SW480 (cell line): ENCODE measurements at regions not wholly inside any gene's neighbourhood (a gene's known extent, or its start where the extent isn't known, plus 50 kb on each side); places are given as distances from the start of the nearest gene placed in this dataset.

ENCODE experiments used
- DNase-seq: peaks from one replicate; pipeline ENCODE4 v3.0.0-alpha.2; 2016; ENCODE audit warnings: low spot score

- DNase-seq = no peak
Measured at GRCh38 chr13:85469320-85469719, 329.9 kb downstream of the SLITRK6 start.

GRCh38 chr13:85462792-85463425 is 336.3 kb downstream of the SLITRK6 start:
- DNase-seq = no peak

DNA sequence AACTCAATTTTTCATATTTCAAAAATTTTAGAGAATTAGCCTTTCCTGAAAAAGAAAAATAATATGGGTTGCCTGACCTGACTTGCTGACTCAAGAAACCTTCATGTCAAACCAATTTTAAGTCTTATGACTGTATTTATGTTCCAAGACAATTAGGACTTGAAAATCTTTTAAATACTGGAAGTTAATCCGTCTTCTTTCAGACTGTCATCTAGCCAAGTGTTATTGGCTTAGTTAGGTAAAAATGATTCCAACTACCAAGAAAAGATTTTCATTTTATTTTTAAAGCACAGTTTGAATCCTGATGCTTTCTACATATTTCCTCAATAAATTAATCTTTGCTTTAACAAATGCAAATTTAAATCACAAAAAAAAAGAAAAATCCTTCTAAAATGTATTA is 337.6 kb downstream of the SLITRK6 start:
- DNase-seq = no peak

DNA sequence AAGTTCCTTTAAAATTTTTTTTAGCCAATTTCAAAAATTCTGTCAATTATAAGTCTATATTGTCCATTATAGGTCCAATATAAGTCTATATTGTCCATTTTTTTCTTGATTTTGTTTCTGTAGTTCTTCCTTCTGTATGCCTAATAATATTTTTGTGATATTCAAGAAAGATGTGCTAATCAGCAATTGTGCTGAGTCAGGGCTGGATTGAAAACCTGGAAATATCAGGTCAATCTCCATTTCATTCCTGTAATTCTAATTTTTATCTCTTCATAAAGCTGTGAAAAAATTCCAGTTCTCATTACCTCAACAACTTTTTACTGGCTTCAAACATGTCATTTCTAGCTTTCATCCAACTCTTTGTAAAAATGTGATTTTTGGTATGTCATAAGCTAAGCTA is 353.7 kb downstream of the SLITRK6 start:
- DNase-seq = no peak

GRCh38 chr13:85441975-85442374 is 357.2 kb downstream of the SLITRK6 start:
- no peak for DNase-seq

- DNase-seq = no peak
Measured at GRCh38 chr13:85441364-85441763, 357.9 kb downstream of the SLITRK6 start.

DNA sequence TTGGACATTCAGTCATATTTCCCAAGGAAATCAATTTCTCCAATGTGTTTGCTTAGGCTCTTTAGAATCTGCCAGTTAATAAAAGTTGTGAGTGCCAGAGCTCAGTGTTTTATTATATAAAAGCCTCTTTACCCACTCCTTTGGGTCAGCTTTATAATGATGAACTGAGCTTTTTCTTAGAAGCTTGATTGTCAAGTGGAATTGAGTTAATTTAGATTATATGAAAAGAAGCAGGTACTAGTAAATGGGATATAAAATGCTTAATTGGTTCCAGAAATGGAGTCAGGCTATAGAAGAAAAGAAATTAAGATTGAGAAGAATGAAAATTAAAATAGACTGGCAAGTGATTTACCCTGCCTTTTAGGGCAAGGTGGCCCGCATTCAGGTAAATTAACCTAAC is 363.2 kb downstream of the SLITRK6 start:
- no peak for DNase-seq

- no peak for DNase-seq
Measured at GRCh38 chr13:85434927-85435326, 364.3 kb downstream of the SLITRK6 start.

DNA sequence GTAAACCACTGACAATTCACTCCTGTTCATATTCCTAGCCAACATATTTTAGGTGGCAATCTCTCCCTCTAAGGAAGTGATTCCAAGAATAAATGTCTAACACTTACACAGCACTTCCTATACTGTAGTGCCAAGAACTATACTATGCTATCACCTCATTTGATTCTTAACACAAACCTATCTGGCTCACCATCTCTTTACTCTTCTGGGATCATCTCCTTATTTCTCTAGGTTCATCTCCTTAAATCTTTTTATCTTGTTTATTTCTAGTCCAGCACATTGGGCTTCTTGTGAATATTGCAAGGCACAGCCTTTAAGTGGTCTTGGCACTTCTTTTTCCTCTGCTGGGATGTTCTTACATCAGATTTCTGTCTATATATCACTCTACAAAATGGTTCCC is 366.3 kb downstream of the SLITRK6 start:
- DNase-seq = no peak

DNA sequence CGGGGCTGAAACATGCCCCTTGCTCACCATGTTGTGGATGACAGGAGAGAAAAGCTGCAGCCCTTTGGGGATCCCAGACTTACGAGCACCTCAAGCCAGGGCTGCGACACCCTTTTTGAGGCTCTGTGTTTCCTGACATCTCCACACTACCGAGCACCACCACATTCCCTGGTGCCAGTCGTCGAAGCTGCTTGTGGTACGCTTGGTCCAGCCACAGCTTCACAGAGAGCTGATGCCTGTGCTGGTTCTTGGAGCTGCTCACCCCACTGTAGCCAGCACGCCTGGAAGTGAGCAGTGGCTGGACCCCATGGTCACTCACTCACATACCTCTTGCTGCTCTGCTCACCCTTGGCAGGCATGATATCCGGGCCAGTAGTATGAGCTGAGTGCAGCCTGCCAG is 367.5 kb downstream of the SLITRK6 start:
- DNase-seq = no peak

DNA sequence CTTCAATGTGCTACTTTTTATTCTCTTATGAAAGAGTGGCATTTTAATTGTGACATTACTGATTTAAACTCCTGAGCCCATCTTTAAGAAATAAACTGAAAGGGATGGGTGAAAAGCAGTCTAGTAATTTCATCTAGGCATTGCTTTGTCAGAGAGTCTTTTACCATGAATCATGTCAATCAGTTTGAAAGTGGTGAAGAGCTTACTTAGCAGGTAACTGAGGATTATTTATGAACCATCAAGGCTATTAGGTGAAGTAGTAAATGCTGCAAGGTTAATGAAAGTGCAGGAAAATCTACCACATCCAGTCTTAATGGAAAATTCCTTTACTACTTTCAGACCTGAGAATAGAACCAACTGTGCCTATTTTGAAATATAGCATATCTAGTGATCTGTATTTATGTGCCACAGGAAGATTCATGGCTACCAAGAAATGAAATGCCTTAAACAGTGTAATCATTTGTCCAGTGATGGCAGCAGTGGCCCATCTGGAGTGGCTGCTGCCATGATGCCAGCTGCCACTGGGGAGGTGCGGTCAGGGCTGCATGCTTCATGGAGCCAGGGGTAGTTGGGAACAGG is 368.9 kb downstream of the SLITRK6 start:
- no peak for DNase-seq

- no peak for DNase-seq
Measured at GRCh38 chr13:85427416-85427815, 371.8 kb downstream of the SLITRK6 start.

DNA sequence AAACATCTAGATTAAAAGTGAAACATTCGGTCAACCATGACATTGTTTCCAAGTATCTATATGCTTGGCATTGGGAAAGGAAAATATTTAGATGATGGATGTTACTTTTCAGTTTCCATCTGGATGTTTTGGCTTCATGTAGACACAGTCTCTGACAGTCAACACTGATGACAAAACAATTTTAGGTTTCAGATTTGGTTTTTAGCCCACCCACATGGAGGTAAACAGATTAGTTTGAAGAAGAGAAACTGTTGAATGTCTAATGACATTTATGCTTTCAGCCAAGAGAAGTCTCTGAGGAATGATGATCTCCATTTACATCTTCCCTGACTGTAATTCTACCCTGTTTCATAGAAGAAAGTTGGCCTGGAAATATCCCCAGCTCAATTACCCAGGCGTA is 379.1 kb downstream of the SLITRK6 start:
- no peak for DNase-seq

- DNase-seq = no peak
Measured at GRCh38 chr13:85419611-85420010, 379.6 kb downstream of the SLITRK6 start.

GRCh38 chr13:85417807-85418206 is 381.4 kb downstream of the SLITRK6 start:
- no peak for DNase-seq

DNA sequence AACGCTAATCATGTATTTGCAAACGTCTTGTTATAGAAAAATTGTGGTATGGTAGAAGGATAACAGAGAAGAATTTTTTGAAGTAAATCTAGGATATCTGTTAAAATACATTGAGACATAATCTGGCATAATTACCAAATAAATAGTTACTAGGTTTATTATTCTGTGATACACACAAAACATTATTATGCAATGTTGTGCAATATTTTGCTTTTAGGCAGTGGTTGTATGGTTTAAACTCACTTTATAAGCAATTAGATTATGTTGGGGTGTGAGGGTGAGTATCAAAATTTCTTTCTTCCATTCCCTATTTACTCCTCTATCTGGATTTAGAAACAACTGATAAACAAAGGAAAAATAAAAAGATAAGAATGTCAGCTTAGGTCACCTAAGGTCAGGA is 385.6 kb downstream of the SLITRK6 start:
- DNase-seq = no peak

DNA sequence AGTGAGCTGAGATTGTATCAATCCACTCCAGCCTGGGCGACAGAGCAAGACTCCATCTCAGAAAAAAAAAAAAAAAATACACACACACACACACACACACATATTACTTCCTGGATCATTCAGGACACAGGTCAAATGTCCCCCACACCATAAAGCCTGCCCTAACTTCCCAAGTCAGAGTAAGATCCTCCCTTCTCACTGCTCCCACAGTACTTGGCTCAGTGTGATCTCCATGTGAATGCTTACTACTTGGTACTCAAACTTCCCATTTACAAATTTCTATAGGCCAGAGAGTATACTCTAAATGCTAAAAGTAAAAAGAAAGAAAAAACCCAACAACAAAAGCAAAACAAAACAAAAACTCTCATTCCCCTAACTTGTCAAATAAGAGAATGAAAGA is 386.8 kb downstream of the SLITRK6 start:
- no peak for DNase-seq

DNA sequence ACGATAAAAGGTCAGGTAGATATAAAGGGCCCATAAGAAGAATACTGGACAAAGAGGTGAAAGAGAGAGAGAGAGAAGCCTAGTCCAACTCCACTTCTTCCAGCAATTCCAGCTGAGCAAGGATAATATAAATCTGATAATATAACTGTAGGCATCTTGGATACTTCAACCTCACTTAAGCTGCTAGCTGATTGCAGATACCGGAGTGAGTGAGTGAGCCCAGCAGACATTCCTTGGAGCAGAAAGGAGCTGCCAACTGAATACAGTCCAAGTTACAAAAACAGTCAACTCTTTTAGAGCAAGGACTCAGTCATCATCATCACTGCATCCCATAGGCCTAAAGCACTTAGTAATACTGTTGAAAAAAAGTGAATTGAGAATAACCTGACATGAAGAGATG is 387.6 kb downstream of the SLITRK6 start:
- DNase-seq = no peak

- DNase-seq = no peak
Measured at GRCh38 chr13:85408415-85408814, 390.8 kb downstream of the SLITRK6 start.

- DNase-seq = no peak
Measured at GRCh38 chr13:85406269-85406975, 392.8 kb downstream of the SLITRK6 start.

- no peak for DNase-seq
Measured at GRCh38 chr13:85405316-85405897, 393.8 kb downstream of the SLITRK6 start.

DNA sequence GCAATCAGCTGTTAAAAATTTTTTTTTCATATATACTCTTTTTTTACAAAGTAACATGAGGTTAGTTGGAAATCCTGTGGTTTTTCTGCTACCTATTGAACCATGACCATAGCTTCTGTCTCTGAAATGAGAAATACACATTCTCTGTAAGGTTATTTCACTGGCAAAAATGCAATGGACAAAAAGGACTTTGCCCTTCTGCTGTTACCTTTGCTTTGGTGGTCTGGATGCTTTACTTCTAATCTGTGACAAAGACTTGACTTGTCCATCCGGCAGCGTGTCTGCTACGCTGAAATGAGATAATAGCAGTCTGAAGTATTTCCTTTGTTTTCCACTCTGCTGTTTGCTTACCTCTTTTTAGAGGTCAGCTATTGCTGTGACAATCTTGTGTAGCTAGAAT is 412.8 kb downstream of the SLITRK6 start:
- no peak for DNase-seq

DNA sequence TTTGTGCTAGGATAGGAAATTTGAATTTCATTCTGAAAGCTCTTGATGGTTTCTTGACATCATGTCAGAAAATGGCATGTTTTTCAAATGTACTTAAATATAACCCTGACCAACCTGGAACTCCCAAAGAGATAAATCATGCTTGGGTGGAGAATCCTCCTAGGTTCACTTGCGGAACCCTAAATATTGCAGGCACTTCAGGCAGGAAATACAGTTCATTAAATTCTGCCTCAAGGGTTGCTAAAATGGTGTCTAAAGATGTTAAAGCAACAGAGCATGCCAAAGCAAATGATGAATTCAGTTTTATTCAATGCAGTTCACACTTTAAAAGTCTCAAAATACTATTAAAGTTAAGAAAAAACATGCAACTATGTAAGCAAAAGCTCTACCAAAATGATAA is 415.9 kb downstream of the SLITRK6 start:
- no peak for DNase-seq
